Neural crest cell (in vitro differentiated cells): ENCODE measurements at regions not wholly inside any gene's neighbourhood (a gene's known extent, or its start where the extent isn't known, plus 50 kb on each side); places are given as distances from the start of the nearest gene placed in this dataset.
"Not testable (repeated sequence)": the region's sequence is repeated elsewhere in the genome, so short reads cannot be mapped to it uniquely, and the experiment has no call there.

Experiments
- DNase-seq: peaks from one replicate; pipeline ENCODE4 v3.0.0; 2021; ENCODE audit warnings: low read depth, mixed read lengths, low spot score
- H3K27ac Mint-ChIP-seq: one replicate; pipeline ENCODE4 v1.8.0; 2021; ENCODE audit warnings: mild to moderate bottlenecking, mixed read lengths; ENCODE audit not compliant: unreplicated experiment
- H3K27me3 Mint-ChIP-seq: 2 replicates; pipeline ENCODE4 v1.8.0; 2021; ENCODE audit warnings: low read depth, mild to moderate bottlenecking, mixed read lengths
- H3K36me3 Mint-ChIP-seq: 2 replicates; pipeline ENCODE4 v1.8.0; 2021; ENCODE audit warnings: low read depth, mild to moderate bottlenecking, mixed read lengths
- H3K4me1 Mint-ChIP-seq: 2 replicates; pipeline ENCODE4 v1.8.0; 2021; ENCODE audit warnings: mixed read lengths
- H3K4me3 Mint-ChIP-seq: one replicate; pipeline ENCODE4 v1.8.0; 2021; ENCODE audit warnings: mild to moderate bottlenecking, mixed read lengths
- H3K9me3 Mint-ChIP-seq: 2 replicates; pipeline ENCODE4 v1.8.0; 2021; ENCODE audit warnings: mixed read lengths
- CTCF ChIP-seq: fragments of 200-600 bp; sonication (generic); conservative IDR thresholded peaks from 2 replicates; pipeline ENCODE4 v1.5.0; 2021; ENCODE audit warnings: antibody characterized with exemption, mild to moderate bottlenecking

DNA sequence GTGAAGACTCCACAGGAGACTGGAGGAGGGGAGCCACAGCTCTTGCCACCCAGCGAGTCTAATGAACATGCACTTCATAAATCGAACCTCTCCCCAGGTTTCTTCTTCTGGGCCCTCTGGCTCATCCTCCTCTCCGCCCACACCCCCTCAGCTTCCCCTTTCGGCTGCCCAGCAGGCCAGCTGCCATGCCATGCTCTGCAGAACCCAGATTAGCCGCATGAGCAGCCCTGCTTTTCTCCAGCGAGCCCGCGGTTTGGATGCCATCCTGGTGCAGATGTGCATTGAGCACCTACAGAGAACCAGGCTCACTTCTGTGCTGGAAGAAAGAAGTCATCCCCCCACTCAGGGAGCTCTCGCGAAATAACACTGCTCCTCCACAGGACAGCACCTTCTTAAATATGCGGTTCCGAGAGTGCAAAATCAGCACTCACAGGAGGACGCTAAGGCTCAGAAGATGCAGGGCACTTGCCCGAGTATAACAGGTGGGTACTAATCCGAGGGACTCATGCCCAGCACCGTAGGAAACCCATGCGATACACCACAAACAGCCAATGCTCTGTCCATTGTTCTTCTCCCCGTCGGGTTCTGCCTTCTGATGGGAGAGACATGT lies 143.0 kb upstream of the THBS2 start:
- H3K9me3 Mint-ChIP-seq: no peaks in the 10 kb centered on the region
- peaks cover 4% of the 10 kb centered on the region for H3K4me1 Mint-ChIP-seq
- H3K4me3 Mint-ChIP-seq: no peak overlapping the region
- TF ChIP-seq CTCF: no peak
- H3K27ac Mint-ChIP-seq: no peak overlapping the region
- no peaks in the 10 kb centered on the region for H3K36me3 Mint-ChIP-seq
- DNase-seq: no peak
- H3K27me3 Mint-ChIP-seq: no peaks in the 10 kb centered on the region

DNA sequence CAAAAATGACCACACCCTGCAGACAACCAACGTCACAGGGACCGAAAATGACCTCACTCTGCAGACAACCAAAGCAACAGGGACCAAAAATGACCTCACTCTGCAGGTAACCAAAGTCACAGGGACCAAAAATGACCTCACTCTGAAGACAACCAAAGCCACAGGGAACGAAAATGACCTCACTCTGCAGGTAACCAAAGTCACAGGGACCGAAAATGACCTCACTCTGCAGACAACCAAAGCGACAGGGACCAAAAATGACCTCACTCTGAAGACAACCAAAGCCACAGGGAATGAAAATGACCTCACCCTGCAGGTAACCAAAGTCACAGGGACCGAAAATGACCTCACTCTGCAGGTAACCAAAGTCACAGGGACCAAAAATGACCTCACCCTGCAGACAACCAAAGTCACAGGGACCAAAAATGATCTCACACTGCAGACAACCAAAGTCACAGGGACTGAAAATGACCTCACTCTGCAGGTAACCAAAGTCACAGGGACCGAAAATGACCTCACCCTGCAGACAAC lies 142.4 kb upstream of the THBS2 start:
- not testable (repeated sequence) for H3K4me3 Mint-ChIP-seq, DNase-seq, H3K27ac Mint-ChIP-seq, H3K4me1 Mint-ChIP-seq, H3K27me3 Mint-ChIP-seq, H3K36me3 Mint-ChIP-seq, H3K9me3 Mint-ChIP-seq

DNA sequence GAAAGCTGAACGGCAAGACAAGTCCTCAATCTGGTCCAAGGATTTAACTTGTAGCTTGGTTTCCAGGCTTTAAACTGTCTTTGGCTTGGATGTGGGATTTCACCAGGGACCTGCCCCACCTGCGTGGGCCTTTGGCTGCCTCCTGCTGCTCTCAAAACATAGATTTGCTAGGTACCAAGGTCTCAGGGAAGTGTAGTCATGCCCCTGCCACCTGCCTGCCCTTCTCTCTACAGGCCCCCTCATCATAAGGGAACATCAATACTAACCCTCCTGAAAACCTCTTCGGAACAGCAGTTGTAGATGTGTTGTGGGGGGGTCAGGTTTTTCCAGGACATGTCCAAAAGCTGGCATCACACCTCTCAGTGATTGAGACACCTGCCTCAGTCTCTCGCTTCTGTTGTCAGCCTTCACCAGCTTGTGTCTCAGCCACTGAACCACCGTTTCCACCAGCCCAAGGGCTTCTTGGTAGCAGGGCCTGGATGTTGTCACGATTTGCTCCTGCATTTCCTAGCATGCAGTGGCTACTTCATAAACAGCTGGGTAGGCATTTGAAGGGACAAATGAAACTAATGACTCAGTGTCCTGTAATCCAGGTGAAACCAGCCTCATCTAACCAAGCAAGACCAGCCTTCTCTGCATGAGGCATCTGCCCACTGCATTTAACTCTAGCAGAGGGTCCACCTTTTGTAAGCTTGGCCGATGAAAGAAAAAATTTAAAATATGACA lies 141.6 kb upstream of the THBS2 start:
- Mint-ChIP-seq H3K4me3 (no peak overlapping the region), H3K4me1 (peaks cover 4% of the 10 kb centered on the region), H3K27ac (no peak overlapping the region), H3K27me3 (no peaks in the 10 kb centered on the region), H3K36me3 (peaks cover 9% of the 10 kb centered on the region), H3K9me3 (peaks cover 4% of the 10 kb centered on the region)
- DNase-seq: no peak
- TF ChIP-seq CTCF: no peak

DNA sequence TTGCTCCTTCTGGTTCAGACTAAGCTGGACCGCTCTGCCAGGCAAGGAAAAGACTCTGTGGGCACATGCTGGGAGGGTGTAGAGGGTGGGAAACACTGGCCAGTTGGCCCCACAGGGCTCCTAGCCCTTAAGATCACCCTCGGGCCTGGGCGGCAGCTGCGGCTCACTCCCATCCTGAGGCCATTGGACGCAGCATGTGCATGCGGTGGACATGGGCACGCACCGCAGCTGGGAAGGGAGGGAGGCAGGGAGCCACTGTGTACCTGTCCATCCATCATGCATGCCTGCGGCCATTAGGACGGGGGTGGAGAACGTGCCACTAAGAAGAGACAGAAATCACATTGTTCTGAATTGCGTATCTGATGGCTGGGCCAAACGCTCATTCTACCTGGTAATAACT lies 140.1 kb upstream of the THBS2 start:
- no peak overlapping the region for H3K4me3 Mint-ChIP-seq
- no peaks in the 10 kb centered on the region for H3K27me3 Mint-ChIP-seq
- no peak for TF ChIP-seq CTCF
- DNase-seq: no peak
- H3K27ac Mint-ChIP-seq: no peak overlapping the region
- peaks cover 4% of the 10 kb centered on the region for H3K4me1 Mint-ChIP-seq
- H3K9me3 Mint-ChIP-seq: peaks cover 9% of the 10 kb centered on the region
- H3K36me3 Mint-ChIP-seq: peaks cover 14% of the 10 kb centered on the region

GRCh38 chr6:169391473-169392071 lies 137.9 kb upstream of the THBS2 start:
- Mint-ChIP-seq H3K27ac (no peak overlapping the region), H3K4me1 (no peaks in the 10 kb centered on the region), H3K36me3 (peaks cover 14% of the 10 kb centered on the region), H3K4me3 (no peak overlapping the region), H3K27me3 (no peaks in the 10 kb centered on the region), H3K9me3 (peaks cover 9% of the 10 kb centered on the region)
- TF ChIP-seq CTCF: no peak
- DNase-seq: no peak
